Endothelial cell of umbilical vein (primary cell): ENCODE measurements at regions not wholly inside any gene's neighbourhood (a gene's known extent, or its start where the extent isn't known, plus 50 kb on each side); places are given as distances from the start of the nearest gene placed in this dataset.

Source experiments
- BruUV-seq: library from RNA; stranded (reverse); fragments of 400-500 nt; replicated peaks from 2 replicates; lab custom pipeline; 2021; lab: Mats Ljungman, UMichigan
- CTCF ChIA-PET: fragments of 300-600, 350-600 bp; sonication (Branson Sonifier 250); formaldehyde crosslinking; loops from one replicate; lab custom pipeline; 2021; ENCODE audit warnings: antibody characterized with exemption, inconsistent platforms; lab: Charles Lee
- POLR2A ChIA-PET: fragments of 300-600, 350-600 bp; sonication (Branson Sonifier 250); formaldehyde crosslinking; loops from one replicate; lab custom pipeline; 2021; ENCODE audit warnings: antibody characterized with exemption, inconsistent platforms; lab: Charles Lee
- DNase-seq: peaks from one replicate; pipeline ENCODE4 v3.0.0-alpha.2; 2011; ENCODE audit warnings: low read depth, low spot score
- FAIRE-seq: peaks from 2 replicates; lab custom pipeline; 2011; peaks lifted over from hg19 to GRCh38; lab: Jason Lieb, UNC
- H2AFZ ChIP-seq: 2 replicates; pipeline ENCODE4 v1.6.0; 2012; ENCODE audit warnings: low read depth, low read length, control low read depth, inconsistent platforms
- H3K27ac ChIP-seq: 2 replicates; pipeline ENCODE4 v1.5.1; 2011; ENCODE audit warnings: low read depth, mild to moderate bottlenecking, control low read depth, low read length, moderate library complexity; ENCODE audit not compliant: insufficient read depth
- H3K27me3 ChIP-seq, 2 experiments: 2 replicates each; pipeline versions ENCODE4 v1.6.0 to v1.6.1; 2011; ENCODE audit warnings: low read length in 2 of 2, mixed read lengths in 1 of 2; ENCODE audit not compliant: control insufficient read depth in 2 of 2, insufficient read depth in 2 of 2
- H3K36me3 ChIP-seq, 2 experiments: 2 replicates in 1 of 2; 3 replicates in 1 of 2; pipeline ENCODE4 v1.5.1; 2011; ENCODE audit warnings: low read length in 2 of 2, mild to moderate bottlenecking in 1 of 2, moderate library complexity in 1 of 2; ENCODE audit not compliant: control insufficient read depth in 2 of 2, insufficient read depth in 2 of 2; ENCODE audit errors: extremely low read depth in 1 of 2
- H3K4me1 ChIP-seq: 3 replicates; pipeline ENCODE4 v1.5.1; 2011; ENCODE audit warnings: mild to moderate bottlenecking, low read length; ENCODE audit not compliant: control insufficient read depth, insufficient read depth; ENCODE audit errors: extremely low read depth
- H3K4me2 ChIP-seq: 2 replicates; pipeline ENCODE4 v1.6.1; 2011; ENCODE audit warnings: low read length, control low read depth, mixed read lengths; ENCODE audit not compliant: insufficient read depth
- H3K4me3 ChIP-seq, 3 experiments: fragments of 200-600 bp in 1 of 3; sonication (generic), shearing (Covaris generic) in 1 of 3; replicated peaks in 1 of 3; 2 replicates each; pipeline ENCODE4 v1.5.1; 2011 to 2016; ENCODE audit warnings: control low read depth in 3 of 3, low read length in 3 of 3, mild to moderate bottlenecking in 2 of 3, inconsistent platforms in 1 of 3, low read depth in 1 of 3, moderate library complexity in 1 of 3; ENCODE audit not compliant: insufficient read depth in 1 of 3
- H3K79me2 ChIP-seq: 2 replicates; pipeline ENCODE4 v1.6.0; 2012; ENCODE audit warnings: low read length, inconsistent platforms; ENCODE audit not compliant: control insufficient read depth, insufficient read depth
- H3K9ac ChIP-seq: replicated peaks from 2 replicates; pipeline ENCODE3; 2011; ENCODE audit warnings: low read length, control low read depth; ENCODE audit not compliant: insufficient read depth; ENCODE audit errors: extremely low read depth
- H3K9me1 ChIP-seq: replicated peaks from 3 replicates; pipeline ENCODE4 v1.6.0; 2011; ENCODE audit warnings: mild to moderate bottlenecking, low read length; ENCODE audit not compliant: control insufficient read depth, insufficient read depth; ENCODE audit errors: extremely low read depth
- H3K9me3 ChIP-seq: replicated peaks from 2 replicates; pipeline ENCODE4 v1.5.1; 2012; ENCODE audit warnings: low read length, inconsistent platforms; ENCODE audit not compliant: control insufficient read depth, insufficient read depth
- H4K20me1 ChIP-seq: replicated peaks from 2 replicates; pipeline ENCODE3; 2011; ENCODE audit warnings: mild to moderate bottlenecking, low read length; ENCODE audit not compliant: control insufficient read depth, insufficient read depth; ENCODE audit errors: extremely low read depth
- CTCF ChIP-seq, 2 donors: IDR thresholded peaks; 1 replicate in 1 of 2; 2 replicates in 1 of 2; pipeline ENCODE4 v1.5.1; 2011; ENCODE audit warnings: low read length in 2 of 2, mild to moderate bottlenecking in 2 of 2, moderate library complexity in 2 of 2, control low read depth in 1 of 2, inconsistent platforms in 1 of 2, low read depth in 1 of 2; ENCODE audit not compliant: insufficient read depth in 1 of 2; ENCODE audit errors: extremely low read depth in 1 of 2
- EZH2 ChIP-seq: IDR thresholded peaks from 2 replicates; pipeline ENCODE4 v1.6.1; 2012; ENCODE audit warnings: borderline replicate concordance, low read depth, mild to moderate bottlenecking, moderate library complexity, low read length, inconsistent platforms; ENCODE audit not compliant: severe bottlenecking
- FOS ChIP-seq: IDR thresholded peaks from 2 replicates; pipeline ENCODE4 v1.6.1; 2011; ENCODE audit warnings: mild to moderate bottlenecking, low read length, moderate library complexity, borderline replicate concordance; ENCODE audit not compliant: insufficient read depth
- GATA2 ChIP-seq: IDR thresholded peaks from 2 replicates; pipeline ENCODE4 v1.7.0; 2011; ENCODE audit warnings: low read depth, mild to moderate bottlenecking, moderate library complexity, mixed read lengths, low read length; ENCODE audit not compliant: insufficient read length, insufficient read depth
- JUN ChIP-seq: IDR thresholded peaks from 2 replicates; pipeline ENCODE4 v1.6.1; 2011; ENCODE audit warnings: borderline replicate concordance, low read depth; ENCODE audit not compliant: insufficient read length, insufficient read depth
- MYC ChIP-seq: IDR thresholded peaks from one replicate; pipeline ENCODE4 v1.6.1; 2011; ENCODE audit warnings: mild to moderate bottlenecking, low read depth, low read length
- POLR2A ChIP-seq: IDR thresholded peaks from 2 replicates; pipeline ENCODE4 v1.6.1; 2012; ENCODE audit warnings: low read depth, mild to moderate bottlenecking, control low read depth, low read length
- POLR2AphosphoS5 ChIP-seq: IDR thresholded peaks from 2 replicates; pipeline ENCODE4 v1.6.1; 2012; ENCODE audit warnings: low read depth, mild to moderate bottlenecking, control low read depth, low read length, moderate library complexity; ENCODE audit not compliant: insufficient read depth
- dilution Hi-C: fragments of 300-500 bp; cut with MboI; formaldehyde crosslinking; loops from one replicate; pipeline ENCODE4 v1.15.0; 2019; ENCODE audit warnings: low sequenced_read_pairs; ENCODE audit not compliant: extremely low pct_ligation_motif_present
- intact Hi-C: fragments of 100-400 bp; cut with micrococcal nuclease; formaldehyde crosslinking; loops from one replicate; pipeline ENCODE4 v1.10.0; 2022
- TF ChIP-seq, protein P1 (sequence below): IDR thresholded peaks from 2 replicates; pipeline ENCODE4 v1.6.1; 2011; ENCODE audit not compliant: insufficient read depth, insufficient read length

- Histone ChIP-seq H3K79me2 (no peaks in the 10 kb centered on the region), H4K20me1 (no peaks in the 10 kb centered on the region), H3K9me3 (no peaks in the 10 kb centered on the region), H2AFZ (no peak overlapping the region), H3K9me1 (no peaks in the 10 kb centered on the region), H3K9ac (no peak overlapping the region), H3K4me3 (no peak overlapping the region), H3K4me2 (no peak overlapping the region), H3K27me3 (no peaks in the 10 kb centered on the region), H3K4me1 (no peaks in the 10 kb centered on the region), H3K36me3 (no peaks in the 10 kb centered on the region), H3K27ac (no peak overlapping the region)
- DNase-seq (no peak), FAIRE-seq (no peak)
- POLR2A ChIA-PET: no interaction called here
- intact Hi-C loops: no loop called here
- no TSS peak for BruUV-seq
- TF ChIP-seq JUN (no peak), POLR2AphosphoS5 (no peak), MYC (no peak), POLR2A (no peak), GATA2 (no peak), EZH2 (no peak), FOS (no peak), CTCF (IDR thresholded peaks at IDR 0.05; ENCODE audit: extremely low read depth in 1 of 2, insufficient read depth in 1 of 2, low read depth in 1 of 2, low read length in 2 of 2) (no peak)
- TF ChIP-seq, protein P1, sequence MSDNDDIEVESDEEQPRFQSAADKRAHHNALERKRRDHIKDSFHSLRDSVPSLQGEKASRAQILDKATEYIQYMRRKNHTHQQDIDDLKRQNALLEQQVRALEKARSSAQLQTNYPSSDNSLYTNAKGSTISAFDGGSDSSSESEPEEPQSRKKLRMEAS: no peak
- CTCF ChIA-PET: interaction anchor here (2.4 kb wide), 1 partner anchor 12 kb away, joined by 8 read pairs; no protein-coding TSS in a partner anchor
- dilution Hi-C loops: no loop called here
These were observed 121.5 kb upstream of the CXCL12 start for GRCh38 chr10:44506386-44506785.
